GM23338 (cell line): ENCODE measurements at regions not wholly inside any gene's neighbourhood (a gene's known extent, or its start where the extent isn't known, plus 50 kb on each side); places are given as distances from the start of the nearest gene placed in this dataset.

Experiments used
- ATAC-seq: fragments of 200-7000 bp; cut with Tn5 transposase; 3 replicates; pipeline ENCODE4 v1.9.1; 2020
- DNase-seq: peaks from one replicate; pipeline ENCODE4 v3.0.0-alpha.2; 2015; ENCODE audit warnings: low spot score
- H2AFZ ChIP-seq: fragments of 200-600 bp; sonication (generic); 2 replicates; pipeline ENCODE4 v1.8.0; 2016; ENCODE audit warnings: antibody characterized with exemption, mild to moderate bottlenecking, moderate library complexity
- H3F3A ChIP-seq: fragments of 200-600 bp; sonication (generic); replicated peaks from 2 replicates; pipeline ENCODE4 v1.8.0; 2017; ENCODE audit warnings: antibody characterized with exemption, mixed run types, low read depth
- H3K27ac ChIP-seq: fragments of 200-600 bp; sonication (generic); 2 replicates; pipeline ENCODE4 v1.6.1; 2016; ENCODE audit warnings: low read depth
- H3K27me3 ChIP-seq: fragments of 200-600 bp; sonication (generic); 2 replicates; pipeline ENCODE4 v1.8.0; 2016; ENCODE audit warnings: mild to moderate bottlenecking, mixed run types, moderate library complexity; ENCODE audit not compliant: insufficient read depth
- H3K36me3 ChIP-seq: fragments of 200-600 bp; sonication (generic); 2 replicates; pipeline ENCODE4 v1.8.0; 2016; ENCODE audit warnings: mild to moderate bottlenecking; ENCODE audit not compliant: insufficient read depth
- H3K4me1 ChIP-seq: fragments of 200-600 bp; sonication (generic); 2 replicates; pipeline ENCODE4 v1.8.0; 2016; ENCODE audit warnings: mild to moderate bottlenecking, moderate library complexity; ENCODE audit not compliant: insufficient read depth
- H3K4me2 ChIP-seq: fragments of 200-600 bp; sonication (generic); 2 replicates; pipeline ENCODE4 v1.7.1; 2017; ENCODE audit warnings: mixed run types
- H3K4me3 ChIP-seq: fragments of 200-600 bp; sonication (generic); 2 replicates; pipeline ENCODE4 v1.6.1; 2016; ENCODE audit warnings: mixed run types
- H3K79me2 ChIP-seq: fragments of 200-600 bp; sonication (generic); replicated peaks from 2 replicates; pipeline ENCODE4 v1.8.0; 2017; ENCODE audit warnings: mild to moderate bottlenecking; ENCODE audit not compliant: insufficient read depth
- H3K9me2 ChIP-seq: fragments of 200-600 bp; sonication (generic); 2 replicates; pipeline ENCODE4 v1.8.0; 2017; ENCODE audit not compliant: insufficient read depth
- H4K20me1 ChIP-seq: fragments of 200-600 bp; sonication (generic); replicated peaks from 2 replicates; pipeline ENCODE4 v1.8.0; 2017; ENCODE audit warnings: mild to moderate bottlenecking; ENCODE audit not compliant: insufficient read depth
- H3K27ac Mint-ChIP-seq: 2 replicates; pipeline ENCODE4 v1.8.0; 2020; ENCODE audit warnings: inconsistent platforms, mild to moderate bottlenecking, moderate library complexity, mixed read lengths
- H3K27me3 Mint-ChIP-seq: 3 replicates; pipeline ENCODE4 v1.8.0; 2022; ENCODE audit warnings: low read depth, mild to moderate bottlenecking, moderate library complexity, mixed read lengths, inconsistent platforms; ENCODE audit not compliant: insufficient read depth, poor library complexity
- H3K36me3 Mint-ChIP-seq: 3 replicates; pipeline ENCODE4 v1.8.0; 2021; ENCODE audit warnings: low read depth, mild to moderate bottlenecking, inconsistent platforms, moderate library complexity, mixed read lengths
- H3K4me1 Mint-ChIP-seq: 3 replicates; pipeline ENCODE4 v1.8.0; 2020; ENCODE audit warnings: mild to moderate bottlenecking, inconsistent platforms, mixed read lengths
- H3K4me3 Mint-ChIP-seq: 3 replicates; pipeline ENCODE4 v1.8.0; 2021; ENCODE audit warnings: moderate library complexity, mild to moderate bottlenecking, inconsistent platforms, mixed read lengths
- H3K9me3 Mint-ChIP-seq: 3 replicates; pipeline ENCODE4 v1.8.0; 2020; ENCODE audit warnings: moderate library complexity, mild to moderate bottlenecking, inconsistent platforms, mixed read lengths
- CREB1 ChIP-seq: fragments of 250-450 bp; sonication (Bioruptor Pico); IDR thresholded peaks from 2 replicates; pipeline ENCODE4 v1.5.0; 2020; ENCODE audit warnings: low read depth, mild to moderate bottlenecking, moderate library complexity
- ETS1 ChIP-seq: IDR thresholded peaks from 2 replicates; pipeline ENCODE4 v1.6.1; 2016; ENCODE audit warnings: antibody characterized with exemption
- EZH2 ChIP-seq: fragments of 200-600 bp; sonication (generic); IDR thresholded peaks from one replicate; pipeline ENCODE4 v1.8.0; 2017; ENCODE audit warnings: antibody characterized with exemption, mild to moderate bottlenecking, low read depth; ENCODE audit not compliant: unreplicated experiment
- EZH2phosphoT487 ChIP-seq: fragments of 200-600 bp; sonication (generic); IDR thresholded peaks from one replicate; pipeline ENCODE4 v1.8.1; 2018; ENCODE audit warnings: antibody characterized with exemption; ENCODE audit not compliant: unreplicated experiment
- JUNB ChIP-seq: IDR thresholded peaks from one replicate; pipeline ENCODE4 v1.6.1; 2016; ENCODE audit warnings: antibody characterized with exemption; ENCODE audit not compliant: unreplicated experiment
- STAT1 ChIP-seq: IDR thresholded peaks from one replicate; pipeline ENCODE4 v1.6.1; 2016; ENCODE audit warnings: antibody characterized with exemption; ENCODE audit not compliant: unreplicated experiment
- ZNF114 ChIP-seq: fragments of 250-450 bp; sonication (Bioruptor Pico); IDR thresholded peaks from 2 replicates; pipeline ENCODE4 v1.5.0; 2020; ENCODE audit warnings: mild to moderate bottlenecking, moderate library complexity
- ZNF331 ChIP-seq: fragments of 250-450 bp; sonication (Bioruptor Pico); IDR thresholded peaks from 2 replicates; pipeline ENCODE4 v1.5.0; 2020; ENCODE audit warnings: low read depth, mild to moderate bottlenecking, moderate library complexity
- TF ChIP-seq, protein P1 (sequence below): fragments of 250-450 bp; sonication (Bioruptor Pico); IDR thresholded peaks from 2 replicates; pipeline ENCODE4 v1.5.0; 2020; ENCODE audit warnings: mild to moderate bottlenecking, moderate library complexity
- TF ChIP-seq, protein P2 (sequence below): IDR thresholded peaks from one replicate; pipeline ENCODE4 v1.6.1; 2018; ENCODE audit warnings: antibody characterized with exemption; ENCODE audit not compliant: unreplicated experiment

- ATAC-seq (no peak), DNase-seq (no peak)
- no peaks in the 10 kb centered on the region for H3K36me3 ChIP-seq
- no peaks in the 10 kb centered on the region for H3K27me3 Mint-ChIP-seq
- H3K79me2 ChIP-seq: no peaks in the 10 kb centered on the region
- no peaks in the 10 kb centered on the region for H3F3A ChIP-seq
- no peak overlapping the region for H3K4me2 ChIP-seq
- peaks cover 24% of the 10 kb centered on the region for H3K9me3 Mint-ChIP-seq
- H3K27ac ChIP-seq: no peak overlapping the region
- no peaks in the 10 kb centered on the region for H3K4me1 Mint-ChIP-seq
- H3K4me1 ChIP-seq: no peaks in the 10 kb centered on the region
- no peak overlapping the region for H3K4me3 ChIP-seq
- TF ChIP-seq, protein P1, sequence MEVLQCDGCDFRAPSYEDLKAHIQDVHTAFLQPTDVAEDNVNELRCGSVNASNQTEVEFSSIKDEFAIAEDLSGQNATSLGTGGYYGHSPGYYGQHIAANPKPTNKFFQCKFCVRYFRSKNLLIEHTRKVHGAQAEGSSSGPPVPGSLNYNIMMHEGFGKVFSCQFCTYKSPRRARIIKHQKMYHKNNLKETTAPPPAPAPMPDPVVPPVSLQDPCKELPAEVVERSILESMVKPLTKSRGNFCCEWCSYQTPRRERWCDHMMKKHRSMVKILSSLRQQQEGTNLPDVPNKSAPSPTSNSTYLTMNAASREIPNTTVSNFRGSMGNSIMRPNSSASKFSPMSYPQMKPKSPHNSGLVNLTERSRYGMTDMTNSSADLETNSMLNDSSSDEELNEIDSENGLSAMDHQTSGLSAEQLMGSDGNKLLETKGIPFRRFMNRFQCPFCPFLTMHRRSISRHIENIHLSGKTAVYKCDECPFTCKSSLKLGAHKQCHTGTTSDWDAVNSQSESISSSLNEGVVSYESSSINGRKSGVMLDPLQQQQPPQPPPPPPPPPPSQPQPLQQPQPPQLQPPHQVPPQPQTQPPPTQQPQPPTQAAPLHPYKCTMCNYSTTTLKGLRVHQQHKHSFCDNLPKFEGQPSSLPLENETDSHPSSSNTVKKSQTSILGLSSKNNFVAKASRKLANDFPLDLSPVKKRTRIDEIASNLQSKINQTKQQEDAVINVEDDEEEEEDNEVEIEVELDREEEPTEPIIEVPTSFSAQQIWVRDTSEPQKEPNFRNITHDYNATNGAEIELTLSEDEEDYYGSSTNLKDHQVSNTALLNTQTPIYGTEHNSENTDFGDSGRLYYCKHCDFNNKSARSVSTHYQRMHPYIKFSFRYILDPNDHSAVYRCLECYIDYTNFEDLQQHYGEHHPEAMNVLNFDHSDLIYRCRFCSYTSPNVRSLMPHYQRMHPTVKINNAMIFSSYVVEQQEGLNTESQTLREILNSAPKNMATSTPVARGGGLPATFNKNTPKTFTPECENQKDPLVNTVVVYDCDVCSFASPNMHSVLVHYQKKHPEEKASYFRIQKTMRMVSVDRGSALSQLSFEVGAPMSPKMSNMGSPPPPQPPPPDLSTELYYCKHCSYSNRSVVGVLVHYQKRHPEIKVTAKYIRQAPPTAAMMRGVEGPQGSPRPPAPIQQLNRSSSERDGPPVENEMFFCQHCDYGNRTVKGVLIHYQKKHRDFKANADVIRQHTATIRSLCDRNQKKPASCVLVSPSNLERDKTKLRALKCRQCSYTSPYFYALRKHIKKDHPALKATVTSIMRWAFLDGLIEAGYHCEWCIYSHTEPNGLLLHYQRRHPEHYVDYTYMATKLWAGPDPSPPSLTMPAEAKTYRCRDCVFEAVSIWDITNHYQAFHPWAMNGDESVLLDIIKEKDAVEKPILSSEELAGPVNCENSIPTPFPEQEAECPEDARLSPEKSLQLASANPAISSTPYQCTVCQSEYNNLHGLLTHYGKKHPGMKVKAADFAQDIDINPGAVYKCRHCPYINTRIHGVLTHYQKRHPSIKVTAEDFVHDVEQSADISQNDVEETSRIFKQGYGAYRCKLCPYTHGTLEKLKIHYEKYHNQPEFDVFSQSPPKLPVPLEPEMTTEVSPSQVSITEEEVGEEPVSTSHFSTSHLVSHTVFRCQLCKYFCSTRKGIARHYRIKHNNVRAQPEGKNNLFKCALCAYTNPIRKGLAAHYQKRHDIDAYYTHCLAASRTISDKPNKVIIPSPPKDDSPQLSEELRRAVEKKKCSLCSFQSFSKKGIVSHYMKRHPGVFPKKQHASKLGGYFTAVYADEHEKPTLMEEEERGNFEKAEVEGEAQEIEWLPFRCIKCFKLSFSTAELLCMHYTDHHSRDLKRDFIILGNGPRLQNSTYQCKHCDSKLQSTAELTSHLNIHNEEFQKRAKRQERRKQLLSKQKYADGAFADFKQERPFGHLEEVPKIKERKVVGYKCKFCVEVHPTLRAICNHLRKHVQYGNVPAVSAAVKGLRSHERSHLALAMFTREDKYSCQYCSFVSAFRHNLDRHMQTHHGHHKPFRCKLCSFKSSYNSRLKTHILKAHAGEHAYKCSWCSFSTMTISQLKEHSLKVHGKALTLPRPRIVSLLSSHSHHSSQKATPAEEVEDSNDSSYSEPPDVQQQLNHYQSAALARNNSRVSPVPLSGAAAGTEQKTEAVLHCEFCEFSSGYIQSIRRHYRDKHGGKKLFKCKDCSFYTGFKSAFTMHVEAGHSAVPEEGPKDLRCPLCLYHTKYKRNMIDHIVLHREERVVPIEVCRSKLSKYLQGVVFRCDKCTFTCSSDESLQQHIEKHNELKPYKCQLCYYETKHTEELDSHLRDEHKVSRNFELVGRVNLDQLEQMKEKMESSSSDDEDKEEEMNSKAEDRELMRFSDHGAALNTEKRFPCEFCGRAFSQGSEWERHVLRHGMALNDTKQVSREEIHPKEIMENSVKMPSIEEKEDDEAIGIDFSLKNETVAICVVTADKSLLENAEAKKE (CRISPR knock-in tag): no peak
- TF ChIP-seq ETS1 (no peak), ZNF331 (CRISPR knock-in tag) (no peak), CREB1 (no peak), EZH2 (no peak), JUNB (no peak), STAT1 (no peak), EZH2phosphoT487 (no peak), ZNF114 (no peak)
- TF ChIP-seq, protein P2, sequence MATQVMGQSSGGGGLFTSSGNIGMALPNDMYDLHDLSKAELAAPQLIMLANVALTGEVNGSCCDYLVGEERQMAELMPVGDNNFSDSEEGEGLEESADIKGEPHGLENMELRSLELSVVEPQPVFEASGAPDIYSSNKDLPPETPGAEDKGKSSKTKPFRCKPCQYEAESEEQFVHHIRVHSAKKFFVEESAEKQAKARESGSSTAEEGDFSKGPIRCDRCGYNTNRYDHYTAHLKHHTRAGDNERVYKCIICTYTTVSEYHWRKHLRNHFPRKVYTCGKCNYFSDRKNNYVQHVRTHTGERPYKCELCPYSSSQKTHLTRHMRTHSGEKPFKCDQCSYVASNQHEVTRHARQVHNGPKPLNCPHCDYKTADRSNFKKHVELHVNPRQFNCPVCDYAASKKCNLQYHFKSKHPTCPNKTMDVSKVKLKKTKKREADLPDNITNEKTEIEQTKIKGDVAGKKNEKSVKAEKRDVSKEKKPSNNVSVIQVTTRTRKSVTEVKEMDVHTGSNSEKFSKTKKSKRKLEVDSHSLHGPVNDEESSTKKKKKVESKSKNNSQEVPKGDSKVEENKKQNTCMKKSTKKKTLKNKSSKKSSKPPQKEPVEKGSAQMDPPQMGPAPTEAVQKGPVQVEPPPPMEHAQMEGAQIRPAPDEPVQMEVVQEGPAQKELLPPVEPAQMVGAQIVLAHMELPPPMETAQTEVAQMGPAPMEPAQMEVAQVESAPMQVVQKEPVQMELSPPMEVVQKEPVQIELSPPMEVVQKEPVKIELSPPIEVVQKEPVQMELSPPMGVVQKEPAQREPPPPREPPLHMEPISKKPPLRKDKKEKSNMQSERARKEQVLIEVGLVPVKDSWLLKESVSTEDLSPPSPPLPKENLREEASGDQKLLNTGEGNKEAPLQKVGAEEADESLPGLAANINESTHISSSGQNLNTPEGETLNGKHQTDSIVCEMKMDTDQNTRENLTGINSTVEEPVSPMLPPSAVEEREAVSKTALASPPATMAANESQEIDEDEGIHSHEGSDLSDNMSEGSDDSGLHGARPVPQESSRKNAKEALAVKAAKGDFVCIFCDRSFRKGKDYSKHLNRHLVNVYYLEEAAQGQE: no peak
- H3K4me3 Mint-ChIP-seq: no peak overlapping the region
- H3K9me2 ChIP-seq: peaks cover 3% of the 10 kb centered on the region; the same call in 1 of the 2 replicates
- H3K36me3 Mint-ChIP-seq: peaks cover 5% of the 10 kb centered on the region; the same call in 2 of the 3 replicates
- H3K27me3 ChIP-seq: no peaks in the 10 kb centered on the region
- H4K20me1 ChIP-seq: no peaks in the 10 kb centered on the region
- H2AFZ ChIP-seq: no peak overlapping the region
- no peak overlapping the region for H3K27ac Mint-ChIP-seq
These were observed 155.3 kb downstream of the SPCS3 start for GRCh38 chr4:176475067-176475466.
